RWPE2 (cell line): ENCODE measurements at regions not wholly inside any gene's neighbourhood (a gene's known extent, or its start where the extent isn't known, plus 50 kb on each side); places are given as distances from the start of the nearest gene placed in this dataset.
"Not testable (repeated sequence)": the region's sequence is repeated elsewhere in the genome, so short reads cannot be mapped to it uniquely, and the experiment has no call there.

Experiments used
- ATAC-seq: fragments of 200-7000 bp; cut with Tn5 transposase; 3 replicates; pipeline ENCODE4 v1.9.1; 2021; ENCODE audit warnings: low read depth
- DNase-seq: peaks from one replicate; pipeline ENCODE4 v3.0.0-alpha.2; 2020; ENCODE audit warnings: low spot score
- H3K27ac ChIP-seq: fragments of 450-650 bp; 2 replicates; pipeline ENCODE4 v1.5.1; 2017; ENCODE audit warnings: mild to moderate bottlenecking; ENCODE audit not compliant: poor library complexity, severe bottlenecking
- H3K27me3 ChIP-seq: fragments of 250-450 bp; sonication (Bioruptor Pico); 2 replicates; pipeline ENCODE4 v1.5.1; 2021; ENCODE audit warnings: mild to moderate bottlenecking, moderate library complexity; ENCODE audit not compliant: insufficient read depth, poor library complexity, severe bottlenecking
- H3K36me3 ChIP-seq: fragments of 250-450 bp; sonication (Bioruptor Pico); 2 replicates; pipeline ENCODE4 v1.5.1; 2020; ENCODE audit warnings: low read depth, mild to moderate bottlenecking, moderate library complexity
- H3K4me1 ChIP-seq: fragments of 250-450 bp; sonication (Bioruptor Pico); 2 replicates; pipeline ENCODE4 v1.5.1; 2021; ENCODE audit warnings: mild to moderate bottlenecking, moderate library complexity; ENCODE audit not compliant: insufficient read depth, poor library complexity, severe bottlenecking
- H3K4me3 ChIP-seq: fragments of 250-450 bp; sonication (Bioruptor Pico); 2 replicates; pipeline ENCODE4 v1.5.1; 2021; ENCODE audit warnings: mild to moderate bottlenecking, moderate library complexity; ENCODE audit not compliant: severe bottlenecking
- H3K9me3 ChIP-seq: fragments of 250-450 bp; sonication (Bioruptor Pico); 2 replicates; pipeline ENCODE4 v1.5.1; 2021; ENCODE audit warnings: mild to moderate bottlenecking, moderate library complexity; ENCODE audit not compliant: severe bottlenecking
- CTCF ChIP-seq: fragments of 450-650 bp; IDR thresholded peaks from one replicate; pipeline ENCODE4 v1.5.1; 2017; ENCODE audit warnings: mild to moderate bottlenecking, moderate library complexity; ENCODE audit not compliant: poor library complexity, severe bottlenecking

GRCh38 chr3:177262396-177262795 is 65.1 kb upstream of the TBL1XR1 start:
- no peaks in the 10 kb centered on the region for H3K36me3 ChIP-seq
- H3K4me1 ChIP-seq, result no peaks in the 10 kb centered on the region
- H3K27ac ChIP-seq, result no peak overlapping the region
- no peaks in the 10 kb centered on the region for H3K27me3 ChIP-seq
- DNase-seq, result no peak
- ATAC-seq, result no peak
- no peak overlapping the region for H3K4me3 ChIP-seq
- TF ChIP-seq CTCF, result no peak
- no peaks in the 10 kb centered on the region for H3K9me3 ChIP-seq

- Histone ChIP-seq H3K27ac (no peak overlapping the region), H3K9me3 (no peaks in the 10 kb centered on the region), H3K27me3 (no peaks in the 10 kb centered on the region), H3K4me3 (no peak overlapping the region), H3K36me3 (no peaks in the 10 kb centered on the region), H3K4me1 (no peaks in the 10 kb centered on the region)
- DNase-seq, result no peak
- no peak for ATAC-seq
- TF ChIP-seq CTCF, result no peak
Measured at GRCh38 chr3:177263615-177264368, 66.5 kb upstream of the TBL1XR1 start.

- H3K4me3 ChIP-seq, ATAC-seq, H3K27me3 ChIP-seq, H3K9me3 ChIP-seq, H3K27ac ChIP-seq, H3K4me1 ChIP-seq, H3K36me3 ChIP-seq, DNase-seq: not testable (repeated sequence)
Measured at GRCh38 chr3:177271811-177272501, 74.7 kb upstream of the TBL1XR1 start.

GRCh38 chr3:177278016-177278415 is 80.7 kb upstream of the TBL1XR1 start:
- DNase-seq (no peak), ATAC-seq (no peak)
- Histone ChIP-seq H3K36me3 (no peaks in the 10 kb centered on the region), H3K9me3 (no peaks in the 10 kb centered on the region), H3K4me3 (no peak overlapping the region), H3K27me3 (no peaks in the 10 kb centered on the region), H3K27ac (no peak overlapping the region), H3K4me1 (no peaks in the 10 kb centered on the region)
- no peak for TF ChIP-seq CTCF

- Histone ChIP-seq H3K4me3 (no peak overlapping the region), H3K4me1 (peaks cover 6% of the 10 kb centered on the region), H3K27ac (no peak overlapping the region), H3K36me3 (no peaks in the 10 kb centered on the region), H3K27me3 (no peaks in the 10 kb centered on the region), H3K9me3 (no peaks in the 10 kb centered on the region)
- no peak for TF ChIP-seq CTCF
- DNase-seq (no peak), ATAC-seq (no peak)
Measured at GRCh38 chr3:177279118-177279815, 82.0 kb upstream of the TBL1XR1 start.
